ENCODE measurements at regions not wholly inside any gene's neighbourhood (a gene's known extent, or its start where the extent isn't known, plus 50 kb on each side); places are given as distances from the start of the nearest gene placed in this dataset.

DNA sequence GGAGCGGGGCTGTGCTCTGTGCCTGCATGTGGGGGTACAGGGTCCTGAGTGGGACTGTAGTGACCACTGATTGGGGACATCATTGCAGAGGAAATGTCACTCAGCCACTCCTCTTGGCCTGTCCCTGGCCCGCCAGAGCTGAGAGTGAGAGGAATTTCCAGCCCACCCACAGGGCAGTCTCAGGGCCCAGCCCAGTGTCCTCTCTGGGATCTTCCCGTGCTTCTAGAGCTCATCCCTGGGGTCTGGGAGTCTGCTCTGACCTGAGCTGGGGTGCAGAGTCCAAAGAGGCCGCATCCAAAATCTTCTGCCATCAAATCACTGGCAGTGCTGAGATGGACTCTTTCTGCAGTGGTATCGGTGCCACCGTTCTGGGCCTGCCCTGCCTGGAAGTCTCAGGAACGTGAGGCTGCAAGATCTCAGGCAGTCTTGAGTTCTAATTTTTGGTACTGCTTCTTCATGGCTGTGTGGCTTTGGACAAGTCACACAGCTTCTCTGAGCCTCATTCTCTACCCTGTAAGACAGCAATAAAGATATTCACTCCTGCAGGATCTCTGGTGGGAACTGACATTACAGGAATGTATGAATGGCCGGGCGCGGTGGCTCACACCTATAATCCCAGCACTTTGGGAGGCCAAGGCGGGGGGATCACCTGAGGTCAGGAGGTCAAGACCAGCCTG is 100.8 kb upstream of the TARDBP start:
- no peak for DNase-seq (ENCODE audit: low read depth in 2 of 2)

DNA sequence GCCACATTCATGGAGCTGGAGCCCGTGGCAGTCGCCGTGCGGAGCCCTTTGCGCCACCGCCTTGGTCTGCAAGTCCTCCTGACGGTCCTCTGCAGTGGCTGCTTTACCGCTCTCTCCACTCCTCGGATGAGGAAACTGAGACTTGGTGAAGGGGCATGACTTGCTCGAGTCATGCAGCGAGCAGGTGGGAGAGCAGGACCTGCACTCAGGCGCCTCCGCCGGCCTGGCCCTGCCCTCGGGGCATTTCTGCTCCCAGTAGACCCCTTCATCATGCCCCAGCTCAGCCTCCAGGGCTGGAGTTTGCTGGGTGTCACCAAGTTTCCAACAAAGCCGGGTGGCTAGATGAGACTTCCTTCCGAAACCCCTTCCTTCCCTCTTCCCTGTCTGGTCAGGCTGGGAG is 100.0 kb upstream of the TARDBP start:
- DNase-seq (ENCODE audit: low read depth in 2 of 2), result no peak

DNA sequence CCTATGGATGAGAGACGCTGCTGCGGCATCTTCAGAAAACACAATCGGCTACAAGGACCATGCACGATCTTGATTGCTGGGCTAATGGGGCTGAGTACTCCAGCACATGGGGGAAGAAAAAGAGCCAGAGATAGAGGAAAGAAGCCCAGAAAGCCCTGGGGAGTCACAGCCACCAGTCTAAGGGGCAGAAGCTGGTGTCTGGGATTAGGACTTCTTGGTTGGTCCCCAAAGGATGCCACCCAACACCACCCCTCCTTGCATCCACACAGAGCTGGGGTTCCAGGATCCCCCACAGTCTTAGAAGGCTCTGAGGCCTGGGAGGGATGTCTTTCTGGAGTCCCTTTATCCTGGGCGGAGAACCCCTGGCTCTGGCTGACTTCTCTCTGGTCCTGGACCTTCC is 98.4 kb upstream of the TARDBP start:
- DNase-seq (ENCODE audit: low read depth in 2 of 2), result no peak

DNA sequence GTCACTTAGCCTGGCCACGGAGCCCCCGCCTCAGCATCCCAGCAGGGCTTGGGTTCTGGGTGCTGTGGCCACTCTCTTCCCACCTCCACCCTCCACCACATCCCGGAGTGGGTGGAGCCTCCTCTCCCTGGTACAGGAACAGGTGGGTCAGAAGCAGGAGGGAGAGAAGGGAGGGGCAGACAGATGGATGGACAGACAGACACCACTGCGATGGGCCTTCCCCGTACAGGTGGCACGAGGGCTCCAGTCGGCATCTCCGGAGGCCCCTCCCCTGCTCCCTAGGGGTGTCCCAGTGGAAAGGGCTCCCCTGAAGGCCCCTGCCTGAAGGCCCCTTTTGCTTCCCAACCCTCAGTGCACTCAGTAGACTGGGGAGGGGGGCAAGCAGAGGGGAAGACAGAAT is 96.9 kb upstream of the TARDBP start:
- no peak for DNase-seq (ENCODE audit: low read depth in 2 of 2)

DNA sequence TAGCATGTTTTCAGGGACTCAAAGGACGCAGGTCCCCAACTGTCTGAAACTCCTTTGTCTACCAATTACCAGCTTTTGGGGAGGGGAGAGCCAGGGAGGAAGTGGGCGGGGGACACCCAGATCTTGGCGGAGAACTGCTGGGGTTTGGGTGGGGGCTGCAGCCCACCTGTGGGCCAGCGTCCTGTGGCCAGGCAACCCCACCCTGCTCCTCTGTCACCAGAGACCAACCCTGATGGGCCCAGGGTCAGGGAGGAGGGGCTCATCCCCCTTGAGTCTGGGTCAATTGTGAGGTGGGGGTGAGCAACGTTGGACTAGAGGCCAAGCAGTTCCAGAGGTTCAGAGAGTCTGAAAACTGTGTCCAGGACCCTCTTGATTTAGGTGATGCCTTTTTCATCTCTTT is 96.1 kb upstream of the TARDBP start:
- DNase-seq (ENCODE audit: low read depth in 2 of 2), result no peak

DNA sequence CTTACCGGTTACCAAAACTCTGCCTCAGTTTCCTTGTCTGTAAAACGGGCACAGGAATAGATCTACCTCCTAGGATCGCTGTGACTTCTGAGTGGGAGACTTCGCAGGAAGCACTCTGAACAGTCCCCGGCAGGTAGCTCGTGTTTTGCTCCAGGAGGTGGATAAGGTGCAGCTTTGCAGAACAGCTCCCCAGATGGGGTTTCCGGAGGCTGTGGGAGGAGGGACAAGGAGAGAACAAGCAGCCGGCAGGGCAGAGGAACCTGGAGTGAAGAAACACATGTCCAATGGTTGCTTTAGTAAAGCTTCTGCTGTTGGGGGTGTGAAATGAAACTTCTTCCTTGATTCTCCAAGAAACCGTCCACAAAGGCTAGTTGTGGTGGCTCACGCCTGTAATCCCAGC is 95.5 kb upstream of the TARDBP start:
- DNase-seq (ENCODE audit: low read depth in 2 of 2), result no peak

DNA sequence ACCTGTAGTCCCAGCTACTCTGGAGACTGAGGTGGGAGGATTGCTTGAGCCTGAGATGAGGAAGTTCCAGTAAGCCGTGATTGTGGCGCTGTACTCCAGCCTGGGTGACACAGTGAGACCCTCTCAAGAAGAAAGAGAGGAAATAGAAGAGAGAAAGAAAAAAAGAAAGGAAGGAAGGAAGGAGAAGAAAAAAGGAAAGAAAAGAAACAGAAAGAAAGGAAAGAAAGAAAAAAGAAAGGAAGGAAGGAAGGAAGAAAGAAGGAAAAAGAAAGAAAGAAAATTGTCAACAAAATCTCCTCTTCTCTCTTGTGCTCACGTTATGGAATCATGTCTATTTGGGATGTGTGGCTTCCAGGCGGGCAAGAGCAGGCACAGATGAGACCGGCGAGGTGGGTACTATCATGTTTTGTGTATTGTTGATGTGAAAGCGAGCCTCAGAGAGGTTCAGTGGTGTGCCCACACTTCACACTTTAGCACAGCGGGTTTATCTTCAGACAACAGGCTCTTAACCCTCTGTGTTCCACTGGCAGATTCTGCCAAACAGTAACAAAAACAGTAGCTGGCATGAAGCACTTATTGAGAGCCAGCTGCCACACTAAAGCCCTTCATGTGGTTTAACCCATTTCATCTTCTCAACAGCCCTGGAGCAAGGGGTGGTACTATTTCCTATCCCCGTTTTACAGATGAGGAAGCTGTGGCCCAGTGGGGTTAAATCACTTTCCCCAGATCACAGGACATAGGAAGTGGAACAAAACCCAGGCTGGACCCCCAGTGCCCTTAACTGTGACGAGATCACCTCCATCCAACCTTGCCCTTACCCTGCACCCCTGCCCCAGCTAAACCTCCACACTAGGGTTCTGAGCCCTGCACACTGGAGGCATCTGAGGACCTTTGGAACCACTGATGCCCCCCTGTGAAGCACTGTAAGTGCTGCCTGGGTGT is 94.7 kb upstream of the TARDBP start:
- no peak for DNase-seq (ENCODE audit: low read depth in 2 of 2)

DNA sequence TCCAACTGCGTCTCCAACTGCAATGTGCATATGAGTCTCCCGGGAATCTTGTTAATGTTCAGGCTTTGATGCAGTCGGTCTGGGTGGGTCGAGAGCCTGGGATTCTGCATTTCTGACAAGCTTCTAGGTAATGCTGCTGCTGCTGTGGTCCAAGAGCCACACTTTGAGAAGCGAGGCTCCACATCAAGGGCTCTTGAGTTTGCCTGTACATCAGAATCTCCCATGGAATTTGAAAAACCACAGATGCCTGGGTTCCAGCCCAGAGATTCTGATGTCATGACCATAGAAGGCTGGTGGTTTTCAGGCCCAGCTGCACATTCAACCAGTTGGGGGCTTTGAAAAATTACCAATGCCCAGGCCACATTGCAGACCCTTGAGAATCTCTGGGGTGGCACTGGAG is 93.9 kb upstream of the TARDBP start:
- no peak for DNase-seq (ENCODE audit: low read depth in 2 of 2)

DNA sequence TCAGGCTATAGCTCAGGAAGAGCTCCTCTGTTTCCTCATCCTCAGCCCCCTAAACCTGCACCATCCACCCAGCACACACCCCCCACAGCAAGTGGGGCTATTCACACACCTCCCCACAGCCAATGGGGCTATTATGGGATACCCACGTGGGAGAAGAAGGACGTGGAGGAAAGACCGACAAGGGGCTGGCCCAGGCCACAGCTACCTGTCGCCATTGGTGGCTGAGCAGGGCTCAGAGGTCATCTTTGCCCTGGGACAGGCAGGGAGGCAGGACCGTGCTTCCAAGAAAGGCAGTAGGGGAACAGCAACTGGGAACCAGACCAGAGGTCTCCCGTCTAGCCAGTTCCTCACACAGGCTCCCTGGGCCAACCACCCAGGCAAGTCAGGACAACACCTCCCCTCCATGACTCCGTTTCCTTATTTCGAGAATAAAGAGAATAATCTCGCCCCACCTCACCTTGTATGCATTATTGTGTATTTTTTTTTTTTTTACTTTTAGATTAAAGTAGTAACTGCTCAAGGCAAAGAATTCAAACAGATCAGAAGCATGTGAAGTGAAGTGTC is 92.3 kb upstream of the TARDBP start:
- no peak for DNase-seq (ENCODE audit: low read depth in 2 of 2)

DNA sequence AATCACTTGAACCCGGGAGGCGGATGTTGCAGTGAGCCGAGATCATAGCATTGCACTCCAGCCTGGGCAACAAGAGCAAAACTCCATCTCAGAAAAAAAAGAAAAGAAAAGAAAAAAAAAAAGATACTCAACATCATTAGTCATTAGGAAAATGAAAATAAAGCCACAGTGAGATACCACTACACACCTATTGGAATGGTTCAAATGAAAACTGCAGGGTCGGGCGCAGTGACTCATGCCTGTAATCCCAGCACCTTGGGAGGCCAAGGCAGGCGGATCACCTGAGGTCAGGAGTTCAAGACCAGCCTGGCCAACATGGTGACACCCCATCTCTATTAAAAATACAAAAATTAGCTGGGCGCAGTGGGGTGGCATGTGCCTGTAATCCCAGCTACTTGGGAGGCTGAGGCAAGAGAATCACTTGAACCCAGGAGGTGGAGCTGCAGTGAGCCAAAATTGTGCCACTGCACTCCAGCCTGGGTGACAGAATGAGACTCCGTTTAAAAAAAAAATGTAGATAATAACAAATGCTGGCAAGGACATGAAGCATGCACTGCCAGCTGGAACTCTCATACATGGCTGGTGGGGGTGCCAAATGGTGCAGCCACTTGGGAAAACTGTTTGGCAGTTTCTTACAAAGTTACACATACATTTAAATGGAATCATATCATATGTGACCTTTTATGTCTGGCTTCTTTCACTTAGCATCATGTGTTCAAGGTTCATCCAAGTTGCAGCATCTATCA is 90.0 kb upstream of the TARDBP start:
- DNase-seq (ENCODE audit: low read depth in 2 of 2), result peak; percentile 27 to 34

DNA sequence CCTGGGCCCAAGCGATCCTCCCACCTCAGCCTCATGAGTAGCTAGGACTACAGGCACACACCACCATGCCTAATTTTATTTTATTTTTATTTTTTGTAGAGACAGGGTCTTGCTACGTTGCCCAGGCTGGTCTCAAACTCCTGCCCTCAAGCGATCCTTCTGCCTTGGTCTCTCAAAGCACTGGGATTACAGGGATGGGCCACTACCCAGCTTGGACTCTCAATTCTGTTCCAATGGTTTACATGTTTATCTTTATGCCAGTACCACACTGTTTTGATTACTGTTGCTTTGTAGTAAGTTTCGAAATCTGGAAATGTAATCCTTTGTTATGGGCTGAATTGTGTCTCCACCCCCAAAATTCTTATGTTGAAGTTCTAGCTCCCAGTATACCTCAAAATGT is 88.4 kb upstream of the TARDBP start:
- no peak for DNase-seq (ENCODE audit: low read depth in 2 of 2)

DNA sequence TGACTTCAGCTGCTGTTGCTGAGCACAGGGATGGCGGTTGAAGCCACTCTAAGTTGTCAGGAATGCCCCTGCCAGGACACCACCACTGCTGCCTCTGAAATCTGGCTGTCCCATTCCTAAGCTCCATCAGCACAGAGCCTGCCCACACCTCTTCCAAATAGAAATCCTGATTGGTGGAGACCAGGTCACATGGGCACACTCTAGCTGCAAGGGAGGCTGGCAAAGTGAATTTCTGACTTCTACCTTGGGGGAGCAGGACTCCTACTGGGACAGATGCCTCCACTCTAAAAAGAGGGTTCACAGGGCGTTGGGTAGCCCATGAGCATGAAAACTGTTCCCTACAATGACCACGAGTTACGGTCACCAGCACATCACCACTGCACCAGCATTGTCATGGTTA is 83.8 kb upstream of the TARDBP start:
- DNase-seq (ENCODE audit: low read depth in 2 of 2), result no peak

DNA sequence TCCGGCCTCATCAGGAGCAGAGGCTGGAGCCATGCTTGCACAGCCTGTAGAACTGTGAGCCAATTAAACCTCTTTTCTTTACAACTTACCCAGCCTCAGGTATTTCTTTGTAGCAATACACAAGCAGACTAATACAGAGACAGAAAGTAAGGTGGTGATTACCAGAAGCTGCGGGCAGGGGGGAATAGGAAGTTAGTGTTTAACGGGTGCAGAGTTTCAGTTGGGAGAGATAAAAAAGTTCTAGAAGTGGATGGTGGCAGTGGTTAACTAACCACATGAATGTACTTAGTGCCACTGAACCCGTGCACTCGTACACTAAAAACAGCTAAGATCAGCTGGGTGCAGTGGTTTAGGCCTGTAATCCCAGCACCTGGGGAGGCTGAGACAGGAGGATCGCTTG is 80.4 kb upstream of the TARDBP start:
- peak in 1 of 2 donors; percentile 23 for DNase-seq (ENCODE audit: low read depth in 2 of 2)

DNA sequence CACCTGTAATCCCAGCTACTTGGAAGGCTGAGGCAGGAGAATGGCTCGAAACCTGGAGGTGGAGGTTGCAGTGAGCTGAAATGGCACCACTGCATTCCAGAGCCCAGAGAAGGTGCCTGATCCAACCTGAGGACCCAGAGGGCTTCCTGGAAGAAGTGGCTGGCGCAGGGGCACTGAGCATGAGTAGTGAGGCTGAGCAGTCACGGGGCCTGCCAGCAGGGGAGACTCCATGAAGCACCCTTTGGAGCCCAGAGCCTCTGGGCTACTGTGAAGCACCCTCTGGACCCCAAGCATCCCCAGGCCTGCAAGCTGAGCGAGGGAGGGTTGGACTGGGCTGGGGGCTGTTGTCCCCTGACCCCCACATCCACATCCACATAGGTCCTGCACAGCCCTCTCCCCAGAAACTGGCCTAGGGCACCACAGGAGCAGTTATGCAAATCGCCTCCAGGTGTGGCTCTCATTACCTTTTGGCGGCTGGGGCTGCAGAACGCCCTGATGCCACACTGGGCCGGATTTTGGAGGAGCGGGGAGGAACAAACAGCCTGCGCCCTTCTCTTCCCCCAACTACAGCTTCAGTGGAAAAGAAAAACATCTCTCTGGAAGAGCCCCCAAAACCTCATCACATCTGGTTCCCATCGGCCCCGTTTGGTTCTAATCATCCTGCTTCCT is 78.2 kb upstream of the TARDBP start:
- no peak for DNase-seq (ENCODE audit: low read depth in 2 of 2)

DNA sequence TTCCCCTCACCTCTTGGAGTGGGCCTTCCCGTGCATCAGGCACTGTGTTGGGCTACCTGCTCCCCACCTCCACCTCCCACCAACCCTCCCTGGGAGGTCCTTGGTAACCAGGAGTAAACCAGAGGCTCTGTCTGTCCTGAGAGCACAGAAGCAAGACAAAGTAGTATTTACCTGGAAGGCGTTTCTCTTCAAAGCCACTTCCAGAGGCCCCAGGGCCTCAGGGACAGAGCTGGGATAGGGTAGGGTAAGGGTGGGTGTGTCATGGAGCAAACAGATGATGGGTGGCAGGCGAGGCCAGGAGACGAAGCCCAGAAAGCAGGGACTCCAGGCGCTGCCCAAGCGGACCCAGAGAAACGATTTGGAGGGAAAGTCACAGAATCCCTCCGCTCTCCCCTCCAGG is 77.2 kb upstream of the TARDBP start:
- no peak for DNase-seq (ENCODE audit: low read depth in 2 of 2)

DNA sequence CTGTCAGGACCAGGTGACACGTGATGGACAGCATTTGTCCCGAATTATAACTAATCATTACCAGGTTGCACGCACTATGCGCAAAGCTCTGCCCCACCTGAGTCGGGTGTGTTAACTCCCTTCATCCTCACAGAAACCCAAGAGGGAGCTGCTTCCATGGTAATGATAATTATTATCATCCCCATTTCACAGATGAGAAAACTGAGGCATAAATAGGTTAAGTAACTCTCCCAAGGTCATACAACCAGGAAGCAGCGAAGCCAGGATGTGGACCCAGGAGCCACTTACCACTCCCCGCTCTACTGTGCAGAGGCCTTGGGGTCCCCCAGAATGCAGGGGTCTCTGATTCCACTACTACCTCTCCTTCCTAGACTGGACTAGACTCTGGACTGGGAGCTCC is 76.7 kb upstream of the TARDBP start:
- DNase-seq (ENCODE audit: low read depth in 2 of 2), result no peak

DNA sequence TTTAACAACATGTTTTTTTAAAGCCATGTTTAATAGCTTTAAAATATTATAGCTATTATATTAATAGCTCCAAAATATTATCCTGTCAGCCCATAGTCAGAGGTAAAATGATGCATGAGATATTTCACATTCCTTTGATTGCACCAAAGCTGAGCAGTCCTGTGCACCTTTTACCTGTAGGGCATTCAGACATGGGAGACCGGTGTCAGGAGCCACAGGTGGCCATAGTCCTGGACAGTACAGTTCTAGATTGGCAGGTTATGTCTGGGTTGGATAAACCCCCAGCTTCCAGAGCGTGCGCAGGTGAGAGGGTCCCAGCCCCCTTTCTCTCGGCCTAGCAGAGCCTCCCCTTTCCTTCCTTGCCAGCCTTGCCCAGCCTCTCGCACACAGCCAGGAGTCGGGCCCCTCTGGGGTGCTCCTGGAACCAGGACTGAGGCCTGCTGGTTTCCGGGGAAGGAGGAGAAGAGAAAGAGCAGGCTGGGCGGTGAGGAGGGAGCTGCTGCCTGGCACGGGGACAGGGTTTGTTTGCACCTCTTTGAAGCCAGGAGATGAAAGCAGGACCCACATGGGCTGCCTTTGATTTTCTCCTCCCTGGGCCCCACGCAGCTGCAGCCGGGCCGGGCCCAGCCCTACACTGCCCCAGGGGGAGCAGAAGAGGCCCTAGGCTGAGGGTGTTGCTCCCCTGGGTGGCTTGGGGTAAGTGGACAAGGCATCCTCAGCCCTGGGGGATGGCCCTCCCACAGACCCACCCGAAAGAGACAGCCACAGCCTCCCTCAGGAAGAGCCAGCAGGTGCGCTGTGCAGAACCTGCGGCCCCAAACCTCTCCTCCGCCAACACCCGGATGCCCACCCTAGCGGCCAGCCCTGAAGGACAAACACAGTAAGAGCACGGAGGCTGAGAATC is 75.2 kb upstream of the TARDBP start:
- no peak for DNase-seq (ENCODE audit: low read depth in 2 of 2)

DNA sequence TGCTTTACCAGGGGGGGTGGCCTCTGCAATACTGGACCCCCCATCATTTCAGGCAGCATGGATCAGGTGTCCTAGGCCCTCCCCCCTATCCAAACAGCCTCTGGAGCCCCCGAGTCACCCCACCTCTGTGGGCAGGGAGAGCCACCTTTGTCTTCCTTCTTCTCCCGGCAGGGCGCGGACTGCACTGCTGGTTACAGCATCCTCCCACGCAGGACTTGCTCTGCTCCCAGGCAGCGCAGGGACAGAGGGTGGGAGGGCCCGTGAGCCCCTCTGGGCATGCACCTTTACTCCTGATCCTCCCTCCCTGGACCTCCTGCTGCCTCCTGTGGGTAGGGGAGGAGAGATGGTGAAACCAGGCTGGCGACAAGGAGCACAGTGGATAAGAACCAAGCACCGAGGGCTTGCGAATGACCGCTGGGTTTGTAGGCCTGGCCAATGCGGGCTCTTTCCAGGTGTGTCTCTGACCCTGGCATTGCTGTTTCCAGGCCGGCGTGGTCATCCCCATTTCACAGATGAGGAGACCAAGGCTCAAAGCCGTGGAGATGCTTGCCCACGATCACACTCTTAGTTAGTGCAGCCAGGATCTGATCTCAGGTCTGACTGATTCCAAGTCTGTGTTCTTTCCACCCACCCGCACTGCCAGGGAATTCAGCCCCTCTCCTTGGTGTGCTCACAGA is 73.6 kb upstream of the TARDBP start:
- DNase-seq (ENCODE audit: low read depth in 2 of 2), result no peak

DNA sequence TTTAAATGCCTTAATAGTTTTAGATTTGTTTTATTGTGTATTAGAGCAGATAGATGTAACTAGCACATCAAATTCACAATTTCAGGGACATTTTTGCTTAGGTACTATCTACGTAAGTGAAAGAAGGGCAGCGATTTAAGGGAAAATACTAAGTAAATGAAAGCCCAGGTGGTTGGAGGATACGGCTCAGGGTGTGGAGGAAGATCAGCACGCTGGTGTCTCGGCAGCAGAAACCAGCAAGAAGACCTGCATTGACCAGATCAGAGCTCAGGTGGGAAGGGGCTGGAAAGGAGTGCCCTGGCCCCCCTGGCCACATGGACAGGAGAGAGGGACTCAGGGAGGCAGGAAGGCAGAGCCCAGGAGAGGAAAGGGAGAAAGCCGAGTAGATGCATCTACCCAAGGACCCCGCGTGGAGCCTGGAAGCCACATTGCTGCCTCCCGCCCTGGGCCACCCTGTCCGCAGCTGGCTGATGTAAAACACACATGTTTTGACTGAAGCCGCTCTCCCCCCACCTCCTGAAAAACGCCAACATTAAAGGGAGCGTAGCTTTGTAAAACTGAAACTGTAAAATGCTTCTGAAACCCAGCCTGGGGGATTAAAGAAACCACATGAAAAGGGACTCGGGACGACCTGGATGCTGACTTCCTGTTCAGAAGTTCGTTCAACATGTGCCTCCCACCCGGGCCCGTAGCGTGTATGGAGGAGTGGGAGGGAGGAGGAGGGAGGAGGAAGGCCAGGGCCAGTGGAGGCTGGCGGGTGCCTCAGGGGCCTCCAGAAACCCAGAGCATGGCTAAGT is 72.6 kb upstream of the TARDBP start:
- peak; percentile 35 to 56 for DNase-seq (ENCODE audit: low read depth in 2 of 2)
